ENCODE measurements at regions not wholly inside any gene's neighbourhood (a gene's known extent, or its start where the extent isn't known, plus 50 kb on each side); places are given as distances from the start of the nearest gene placed in this dataset.

- no peak overlapping the region for H3K27ac Mint-ChIP-seq (ENCODE audit: unreplicated experiment)
These were observed 88.2 kb downstream of the IRF8 start for GRCh38 chr16:85986931-85987749.

GRCh38 chr16:85987750-85988078, 88.8 kb downstream of the IRF8 start:
- Mint-ChIP-seq H3K27me3 (ENCODE audit: unreplicated experiment) (peaks cover 8% of the 10 kb centered on the region), H3K36me3 (ENCODE audit: unreplicated experiment) (peaks cover 6% of the 10 kb centered on the region), H3K4me3 (ENCODE audit: unreplicated experiment) (no peak overlapping the region), H3K27ac (ENCODE audit: unreplicated experiment) (no peak overlapping the region), H3K4me1 (ENCODE audit: low read depth, unreplicated experiment) (peaks cover 9% of the 10 kb centered on the region), H3K9me3 (ENCODE audit: unreplicated experiment) (no peaks in the 10 kb centered on the region)
- DNase-seq: no peak
- peak; percentile 48 for TF ChIP-seq CTCF (IDR thresholded peaks at IDR 0.05; ENCODE audit: partially characterized antibody, unreplicated experiment)

More at GRCh38 chr16:85986931-85987749, 88.2 kb downstream of the IRF8 start:
- peak; percentile 53 for DNase-seq
- Mint-ChIP-seq H3K36me3 (ENCODE audit: unreplicated experiment) (peaks cover 6% of the 10 kb centered on the region), H3K9me3 (ENCODE audit: unreplicated experiment) (no peaks in the 10 kb centered on the region), H3K4me3 (ENCODE audit: unreplicated experiment) (no peak overlapping the region), H3K27me3 (ENCODE audit: unreplicated experiment) (peaks cover 8% of the 10 kb centered on the region), H3K4me1 (ENCODE audit: low read depth, unreplicated experiment) (peaks cover 8% of the 10 kb centered on the region)
- peak; percentile 70 for TF ChIP-seq CTCF (IDR thresholded peaks at IDR 0.05; ENCODE audit: partially characterized antibody, unreplicated experiment)

- Mint-ChIP-seq H3K4me1 (ENCODE audit: low read depth, unreplicated experiment) (peaks cover 13% of the 10 kb centered on the region), H3K4me3 (ENCODE audit: unreplicated experiment) (no peak overlapping the region), H3K36me3 (ENCODE audit: unreplicated experiment) (peaks cover 6% of the 10 kb centered on the region), H3K9me3 (ENCODE audit: unreplicated experiment) (no peaks in the 10 kb centered on the region), H3K27ac (ENCODE audit: unreplicated experiment) (no peak overlapping the region), H3K27me3 (ENCODE audit: unreplicated experiment) (peaks cover 8% of the 10 kb centered on the region)
- DNase-seq: no peak
- no peak for TF ChIP-seq CTCF (IDR thresholded peaks at IDR 0.05; ENCODE audit: partially characterized antibody, unreplicated experiment)
These were observed 89.3 kb downstream of the IRF8 start for GRCh38 chr16:85988306-85988705.

- Mint-ChIP-seq H3K4me1 (ENCODE audit: low read depth, unreplicated experiment) (peaks cover 13% of the 10 kb centered on the region), H3K9me3 (ENCODE audit: unreplicated experiment) (no peaks in the 10 kb centered on the region), H3K27ac (ENCODE audit: unreplicated experiment) (no peak overlapping the region), H3K27me3 (ENCODE audit: unreplicated experiment) (peaks cover 8% of the 10 kb centered on the region), H3K4me3 (ENCODE audit: unreplicated experiment) (no peak overlapping the region), H3K36me3 (ENCODE audit: unreplicated experiment) (peaks cover 6% of the 10 kb centered on the region)
- TF ChIP-seq CTCF (IDR thresholded peaks at IDR 0.05; ENCODE audit: partially characterized antibody, unreplicated experiment): no peak
- no peak for DNase-seq
These were observed 89.9 kb downstream of the IRF8 start for GRCh38 chr16:85988723-85989313.

- H3K4me3 Mint-ChIP-seq (ENCODE audit: unreplicated experiment): no peak overlapping the region
- peaks cover 6% of the 10 kb centered on the region for H3K36me3 Mint-ChIP-seq (ENCODE audit: unreplicated experiment)
- H3K27me3 Mint-ChIP-seq (ENCODE audit: unreplicated experiment): peaks cover 7% of the 10 kb centered on the region
- no peak overlapping the region for H3K27ac Mint-ChIP-seq (ENCODE audit: unreplicated experiment)
- peaks cover 13% of the 10 kb centered on the region for H3K4me1 Mint-ChIP-seq (ENCODE audit: low read depth, unreplicated experiment)
- TF ChIP-seq CTCF (IDR thresholded peaks at IDR 0.05; ENCODE audit: partially characterized antibody, unreplicated experiment): no peak
- DNase-seq: no peak
- no peaks in the 10 kb centered on the region for H3K9me3 Mint-ChIP-seq (ENCODE audit: unreplicated experiment)
These were observed 90.4 kb downstream of the IRF8 start for GRCh38 chr16:85989376-85989775.

Data from glutamatergic neuron (in vitro differentiated cells).